Gastrocnemius medialis (tissue), 4 donors: ENCODE measurements at regions not wholly inside any gene's neighbourhood (a gene's known extent, or its start where the extent isn't known, plus 50 kb on each side); places are given as distances from the start of the nearest gene placed in this dataset.

Experiments
- CTCF ChIP-seq, 5 experiments: fragments of 450-650 bp in 3 of 5; fragments of 200-600 bp in 2 of 5; sonication (generic) in 2 of 5; IDR thresholded peaks in 4 of 5; conservative IDR thresholded peaks in 1 of 5; 1 replicate in 4 of 5; 2 replicates in 1 of 5; pipeline ENCODE4 v1.5.1; 2016 to 2019; ENCODE audit warnings: antibody characterized with exemption in 5 of 5, mild to moderate bottlenecking in 3 of 5, moderate library complexity in 3 of 5
- POLR2A ChIP-seq, 2 donors: fragments of 450-650 bp; IDR thresholded peaks; one replicate each; pipeline ENCODE4 v1.6.1; 2017; ENCODE audit warnings: antibody characterized with exemption in 2 of 2, mild to moderate bottlenecking in 2 of 2, moderate library complexity in 2 of 2

GRCh38 chr15:47244361-47244760, 472.9 kb upstream of the SEMA6D start:
- TF ChIP-seq CTCF (IDR thresholded peaks at IDR 0.05 in 4 of 5, conservative IDR thresholded peaks at IDR 0.05 in 1 of 5) (no peak), POLR2A (IDR thresholded peaks at IDR 0.05) (no peak)
